NCI-H146 treated with DMSO at 0.1 percent for 48 hours (cell line): ENCODE measurements at regions not wholly inside any gene's neighbourhood (a gene's known extent, or its start where the extent isn't known, plus 50 kb on each side); places are given as distances from the start of the nearest gene placed in this dataset.
"Not testable (repeated sequence)": the region's sequence is repeated elsewhere in the genome, so short reads cannot be mapped to it uniquely, and the experiment has no call there.

Source experiments
- DNase-seq: peaks from one replicate; lab custom pipeline; 2025; ENCODE audit not compliant: unreplicated experiment; lab: John Stamatoyannopoulos, UW

- not testable (repeated sequence) for DNase-seq
Observed at GRCh38 chr1:206256935-206257334, 53.6 kb downstream of the SRGAP2 start.

GRCh38 chr1:206261473-206261872, 58.1 kb downstream of the SRGAP2 start:
- DNase-seq: not testable (repeated sequence)

- DNase-seq: not testable (repeated sequence)
Observed at GRCh38 chr1:206262424-206262823, 59.1 kb downstream of the SRGAP2 start.

DNA sequence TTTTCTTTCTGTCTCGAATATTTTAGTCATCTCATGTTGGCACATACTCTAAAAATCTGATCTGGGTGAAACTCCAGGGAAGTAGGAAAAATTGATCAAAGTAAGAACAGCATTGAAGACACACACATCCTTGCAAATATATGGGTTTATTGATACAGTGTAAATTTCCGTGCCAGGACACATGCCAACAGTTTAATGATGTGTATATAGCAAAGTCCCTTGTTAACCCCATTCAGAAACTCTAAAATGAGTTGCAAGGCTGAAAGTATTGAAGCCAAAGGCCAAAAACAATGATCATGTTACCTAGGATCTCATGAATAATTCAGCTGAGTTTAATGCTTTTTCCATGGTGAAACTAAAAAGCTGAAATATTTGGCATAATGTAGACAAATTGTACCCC, 61.6 kb downstream of the SRGAP2 start:
- DNase-seq: not testable (repeated sequence)

DNA sequence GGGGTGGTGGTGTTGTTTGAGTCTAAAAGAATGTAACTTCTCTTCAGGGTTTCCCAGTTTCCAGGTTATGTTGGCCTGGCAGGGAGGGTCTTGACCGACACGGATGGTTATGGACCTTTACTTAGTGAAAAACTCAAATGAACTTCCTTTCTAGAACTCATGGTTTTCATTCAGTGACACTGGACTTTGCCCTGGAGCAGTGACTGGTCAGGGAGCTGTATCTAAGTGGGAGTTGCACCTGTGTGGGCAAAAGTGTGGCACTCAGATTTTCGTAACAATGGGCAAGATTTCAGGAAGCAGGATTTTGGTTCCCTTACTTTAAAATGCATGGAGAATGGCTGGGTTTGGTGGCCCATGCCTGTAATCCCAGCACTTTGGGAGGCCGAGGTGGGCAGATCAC, 67.8 kb downstream of the SRGAP2 start:
- DNase-seq: not testable (repeated sequence)

- not testable (repeated sequence) for DNase-seq
Observed at GRCh38 chr1:206273104-206273503, 69.8 kb downstream of the SRGAP2 start.

DNA sequence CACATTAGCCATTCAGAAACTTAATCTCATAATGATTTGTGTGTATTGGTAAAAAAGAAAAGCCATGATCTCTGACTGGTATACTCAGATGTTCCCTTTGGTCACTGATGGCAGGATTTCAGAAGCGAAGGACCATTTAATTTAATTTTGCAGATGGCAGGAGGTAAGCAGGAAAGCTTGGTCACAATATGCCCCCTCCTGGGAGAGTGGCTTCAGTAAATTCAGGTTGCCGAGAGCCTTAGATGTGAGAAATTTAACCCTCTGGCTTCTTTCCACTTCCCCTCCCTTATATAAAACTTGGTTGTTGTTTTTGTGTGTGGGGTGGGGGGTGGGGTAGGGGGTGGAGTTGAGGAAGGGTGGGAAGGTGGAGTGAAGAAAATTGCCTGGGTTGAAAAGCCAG, 72.8 kb downstream of the SRGAP2 start:
- not testable (repeated sequence) for DNase-seq

- DNase-seq: not testable (repeated sequence)
Observed at GRCh38 chr1:206278683-206279082, 75.3 kb downstream of the SRGAP2 start.

DNA sequence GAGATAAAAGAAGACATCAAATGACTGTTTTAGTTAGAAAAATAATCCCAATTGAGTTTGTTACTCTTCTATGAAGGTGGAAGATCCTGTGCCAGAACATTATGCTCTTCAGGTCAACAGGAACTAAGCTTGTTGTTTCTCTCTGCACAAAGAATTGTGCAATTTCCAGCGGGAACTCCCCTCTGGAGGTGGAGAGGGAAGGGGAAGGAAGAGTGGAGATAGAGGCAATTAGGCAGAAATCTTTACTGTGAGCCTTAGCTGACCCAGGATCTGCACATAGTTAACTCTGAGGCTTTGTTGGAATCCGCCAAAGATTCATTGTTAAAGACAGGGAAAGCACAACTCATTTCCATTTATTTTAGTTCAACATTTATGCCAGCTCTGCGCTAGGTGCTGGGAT, 77.3 kb downstream of the SRGAP2 start:
- not testable (repeated sequence) for DNase-seq

DNA sequence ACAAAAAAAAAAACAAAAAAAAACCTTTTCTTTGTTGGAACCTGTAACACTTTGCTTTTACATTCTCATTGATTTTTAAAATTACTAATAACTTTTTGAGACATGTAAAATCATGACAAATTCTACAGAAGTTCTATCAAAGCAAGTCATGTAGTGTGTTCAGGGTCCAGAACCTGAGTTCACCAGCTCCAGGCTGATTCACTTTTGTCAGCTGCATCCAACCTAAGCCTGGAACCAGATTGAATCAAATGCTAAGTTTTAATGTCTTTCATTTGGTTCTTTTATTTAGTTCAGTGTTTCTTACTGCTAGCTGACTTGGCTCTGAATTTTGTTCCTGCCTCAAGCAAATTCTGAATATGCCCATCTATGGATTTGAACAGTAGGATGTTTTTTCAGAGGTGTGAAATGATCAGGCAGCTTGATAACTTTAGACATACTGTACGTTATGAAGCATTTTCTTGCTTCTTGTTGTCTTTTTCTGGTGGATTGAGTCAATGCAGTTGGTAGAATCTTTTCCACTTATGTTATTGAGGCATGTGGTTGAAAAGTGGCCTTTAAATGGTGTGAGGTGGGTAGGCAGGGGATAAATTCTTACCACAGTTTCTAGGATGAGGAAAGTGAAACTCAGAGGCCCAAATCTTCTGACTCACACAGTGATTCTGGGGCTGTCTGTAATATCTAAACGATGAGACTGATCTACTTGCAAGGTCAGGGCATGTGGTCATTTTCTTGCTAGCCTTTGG, 78.7 kb downstream of the SRGAP2 start:
- DNase-seq: not testable (repeated sequence)

DNA sequence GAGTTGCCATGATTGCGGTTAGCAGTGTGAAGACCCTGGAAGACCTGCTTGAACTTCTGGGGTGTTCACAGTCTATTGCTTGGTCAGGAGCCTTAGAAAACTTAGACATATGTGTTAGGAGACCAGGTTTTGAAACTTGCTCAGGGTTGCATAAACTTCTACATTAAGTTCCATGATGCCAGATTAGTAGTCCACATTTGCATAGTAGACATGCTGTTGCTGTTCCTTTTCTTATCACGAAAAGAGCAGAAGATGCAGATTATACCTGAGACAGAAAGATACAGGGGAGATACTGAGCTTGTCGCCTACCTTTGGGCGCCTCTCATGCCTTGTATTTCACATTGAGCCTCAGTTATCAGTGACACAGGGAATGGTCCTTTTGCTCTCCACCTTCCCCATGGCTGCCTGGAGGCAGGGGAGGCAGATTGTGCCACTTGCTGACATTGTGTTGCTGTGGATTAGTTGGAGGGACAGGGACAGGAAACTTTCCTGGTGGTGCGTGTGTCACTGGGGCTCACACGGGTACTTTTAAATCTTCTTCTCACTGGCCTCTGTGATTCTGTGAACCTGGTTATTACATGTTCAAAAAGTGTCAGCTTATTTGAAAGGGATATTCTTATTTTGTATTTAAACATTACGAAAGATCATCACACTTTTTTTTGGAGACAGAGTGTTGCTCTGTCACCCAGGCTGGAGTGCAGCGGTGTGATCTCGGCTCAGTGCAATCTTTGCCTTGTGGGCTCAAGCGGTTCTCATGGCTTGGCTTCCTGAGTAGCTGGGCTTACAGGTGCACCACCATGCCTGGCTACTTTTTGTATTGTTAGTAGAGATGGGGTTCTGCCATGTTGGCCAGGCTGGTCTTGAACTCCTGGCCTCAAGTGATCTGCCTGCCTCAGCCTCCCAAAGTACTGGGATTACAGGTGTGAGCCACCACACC, 82.0 kb downstream of the SRGAP2 start:
- not testable (repeated sequence) for DNase-seq

DNA sequence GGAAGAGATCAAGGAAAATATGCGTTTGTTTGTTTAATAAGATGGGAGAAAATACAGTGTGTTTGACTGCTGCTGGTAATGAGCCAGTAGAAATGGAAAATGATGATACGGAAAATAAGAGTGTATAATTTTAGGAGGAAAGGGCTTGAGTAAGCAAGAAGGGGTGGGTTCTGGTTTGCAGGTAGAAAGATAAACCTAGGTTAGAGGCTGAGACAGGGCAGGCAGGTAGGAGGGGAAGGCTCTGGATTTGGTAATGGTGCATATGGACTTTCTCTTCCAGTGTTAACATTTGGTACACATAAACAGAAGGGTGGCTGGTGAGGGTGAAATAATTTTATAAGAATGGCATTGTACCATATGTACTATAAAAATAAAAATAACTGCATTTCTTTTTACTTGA, 84.4 kb downstream of the SRGAP2 start:
- not testable (repeated sequence) for DNase-seq

GRCh38 chr1:206288453-206288852, 85.1 kb downstream of the SRGAP2 start:
- not testable (repeated sequence) for DNase-seq

- DNase-seq: not testable (repeated sequence)
Observed at GRCh38 chr1:206297145-206298031, 94.0 kb downstream of the SRGAP2 start.

DNA sequence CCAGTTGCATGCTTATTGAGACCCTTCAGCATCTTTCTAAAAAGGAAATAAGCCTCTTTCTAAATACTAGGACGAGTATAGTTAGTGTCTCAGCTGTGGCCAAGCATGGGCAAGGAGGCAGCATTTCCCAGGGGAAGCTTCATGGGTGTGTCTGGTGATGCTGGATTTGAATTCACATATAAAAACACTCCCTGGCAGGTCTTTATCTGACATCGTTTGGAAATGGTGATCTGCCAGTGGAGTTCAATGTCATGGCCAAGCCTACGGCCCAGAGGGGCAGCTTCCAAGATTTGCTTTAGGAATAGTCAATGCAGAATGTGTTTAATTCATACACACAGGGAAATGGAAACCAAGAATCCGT, 94.7 kb downstream of the SRGAP2 start:
- DNase-seq: not testable (repeated sequence)

DNA sequence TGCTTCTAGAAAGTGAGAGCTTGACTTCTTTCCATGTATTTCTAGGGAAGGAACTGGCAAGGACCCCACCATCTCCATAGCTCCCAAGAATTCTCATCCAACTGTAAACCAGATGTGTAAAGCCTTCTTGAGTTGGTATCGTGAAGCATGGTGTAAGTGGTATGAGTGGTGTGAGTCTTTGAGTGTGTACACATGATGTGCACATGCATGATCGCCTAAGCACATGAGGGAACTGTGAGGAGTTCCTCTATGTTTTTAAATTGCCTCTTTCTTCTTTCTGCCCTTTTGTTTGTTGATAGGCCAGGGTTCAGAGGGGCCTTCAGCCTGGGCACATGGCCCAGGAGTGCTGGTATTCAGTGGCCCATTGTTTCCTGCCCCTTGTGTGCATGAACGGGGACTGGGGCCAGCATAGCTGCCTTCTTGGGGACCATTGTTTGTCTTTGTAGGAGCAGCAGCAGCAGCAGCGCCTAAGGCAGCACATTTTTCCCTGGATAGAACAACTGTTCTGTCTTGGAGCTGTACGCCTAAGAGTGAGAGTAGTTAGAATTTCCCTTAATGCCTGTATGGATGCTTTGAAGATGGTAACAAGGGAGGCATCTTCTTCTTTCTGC, 95.9 kb downstream of the SRGAP2 start:
- not testable (repeated sequence) for DNase-seq

- not testable (repeated sequence) for DNase-seq
Observed at GRCh38 chr1:206299942-206300341, 96.6 kb downstream of the SRGAP2 start.

DNA sequence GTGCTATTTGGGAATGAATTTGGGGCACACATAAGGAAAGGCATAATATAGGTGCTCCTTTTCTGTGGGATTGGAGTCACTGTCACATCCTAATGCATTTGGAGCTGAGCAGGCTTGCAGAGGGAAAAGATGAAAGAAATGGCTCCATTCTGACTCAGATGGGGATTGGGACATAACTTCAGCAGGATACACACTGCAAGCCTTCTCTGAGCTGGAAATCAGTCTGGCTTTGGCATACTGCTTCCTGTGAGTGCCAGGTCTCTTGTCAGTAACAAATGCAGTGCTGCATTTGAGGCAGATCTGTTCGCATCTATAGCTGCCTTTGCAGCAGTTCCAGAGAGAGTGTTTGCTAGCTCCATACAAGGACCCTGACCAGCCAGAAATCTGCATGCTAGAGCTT, 98.7 kb downstream of the SRGAP2 start:
- not testable (repeated sequence) for DNase-seq

- DNase-seq: not testable (repeated sequence)
Observed at GRCh38 chr1:206307442-206307841, 104.1 kb downstream of the SRGAP2 start.

GRCh38 chr1:206310948-206311347, 107.6 kb downstream of the SRGAP2 start:
- DNase-seq: not testable (repeated sequence)
